ENCODE measurements at regions not wholly inside any gene's neighbourhood (a gene's known extent, or its start where the extent isn't known, plus 50 kb on each side); places are given as distances from the start of the nearest gene placed in this dataset.

DNA sequence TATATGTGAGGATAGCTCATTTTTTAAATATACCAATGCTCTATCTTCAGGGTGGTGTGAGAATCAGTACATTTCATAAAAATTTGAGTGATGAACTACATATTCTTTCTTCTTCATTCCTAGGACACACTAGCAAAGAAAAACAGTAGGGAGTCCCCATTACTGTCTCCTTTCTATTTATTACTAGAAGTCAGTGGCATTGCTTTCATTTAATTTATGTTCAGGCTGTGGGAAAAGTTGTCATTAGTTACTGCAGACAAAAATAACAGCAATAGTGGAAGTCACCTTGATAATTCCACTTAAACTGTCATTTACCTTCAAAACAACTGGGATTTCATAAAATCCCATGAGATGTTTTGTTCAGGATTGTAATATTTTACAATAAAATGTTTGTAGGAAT is 446.4 kb downstream of the GBE1 start:
- no peaks in the 10 kb centered on the region for H3K9me2 ChIP-seq (ENCODE audit: insufficient read depth)
- no peak overlapping the region for H3K27ac ChIP-seq

DNA sequence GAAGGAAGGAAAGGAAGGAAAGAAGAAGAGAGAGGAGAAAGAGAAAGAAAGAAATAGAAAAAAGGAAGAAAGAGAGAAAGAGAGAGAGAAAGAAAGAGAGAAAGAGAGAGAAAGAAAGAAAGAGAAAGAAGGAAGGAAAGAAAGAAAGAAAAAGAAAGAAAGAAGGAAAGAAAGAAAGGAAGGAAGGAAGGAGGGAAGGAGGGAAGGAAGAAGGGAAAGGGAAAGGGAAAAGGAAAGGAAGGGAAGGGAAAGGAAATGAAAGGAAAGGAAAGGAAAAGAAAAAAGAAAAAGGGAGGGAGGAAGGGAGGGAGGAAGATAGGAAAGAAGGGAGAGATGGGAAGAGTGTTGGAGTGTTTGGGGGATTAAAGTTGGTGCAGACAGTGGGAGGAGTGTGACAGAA is 450.1 kb downstream of the GBE1 start:
- Histone ChIP-seq H2AFZ (no peak overlapping the region), H3K9me3 (ENCODE audit: low read depth) (no peaks in the 10 kb centered on the region), H3F3A (ENCODE audit: insufficient read depth) (peaks cover 10% of the 10 kb centered on the region), H3K4me3 (no peak overlapping the region), H3K36me3 (ENCODE audit: low read depth) (no peaks in the 10 kb centered on the region), H3K79me2 (ENCODE audit: insufficient read depth) (no peaks in the 10 kb centered on the region), H4K20me1 (ENCODE audit: insufficient read depth) (no peaks in the 10 kb centered on the region), H3K9ac (no peak overlapping the region), H3K27me3 (replicated peaks; ENCODE audit: insufficient read depth) (no peaks in the 10 kb centered on the region), H3K4me2 (ENCODE audit: unreplicated experiment) (no peak overlapping the region), H3K9me2 (ENCODE audit: insufficient read depth) (no peaks in the 10 kb centered on the region), H3K27ac (no peak overlapping the region), H3K4me1 (ENCODE audit: insufficient read depth) (peaks cover 18% of the 10 kb centered on the region)
- in situ Hi-C loops (cut with MboI), result no loop called here
- no peak for TF ChIP-seq EZH2phosphoT487 (IDR thresholded peaks at IDR 0.05; ENCODE audit: insufficient read depth, low read depth)
- TF ChIP-seq EZH2 (IDR thresholded peaks at IDR 0.05; ENCODE audit: insufficient read depth, poor library complexity, severe bottlenecking), result no peak
- no peak for DNase-seq

More for the DNA sequence above, 446.4 kb downstream of the GBE1 start:
- DNase-seq, result no peak
- Histone ChIP-seq H3K9me3 (ENCODE audit: low read depth) (no peaks in the 10 kb centered on the region), H3K4me1 (ENCODE audit: insufficient read depth) (no peaks in the 10 kb centered on the region), H4K20me1 (ENCODE audit: insufficient read depth) (no peaks in the 10 kb centered on the region), H3F3A (ENCODE audit: insufficient read depth) (no peaks in the 10 kb centered on the region), H3K27me3 (replicated peaks; ENCODE audit: insufficient read depth) (no peaks in the 10 kb centered on the region), H2AFZ (no peak overlapping the region), H3K79me2 (ENCODE audit: insufficient read depth) (no peaks in the 10 kb centered on the region), H3K9ac (no peak overlapping the region), H3K4me2 (ENCODE audit: unreplicated experiment) (no peak overlapping the region), H3K36me3 (ENCODE audit: low read depth) (no peaks in the 10 kb centered on the region), H3K4me3 (no peak overlapping the region)
- no peak for TF ChIP-seq EZH2phosphoT487 (IDR thresholded peaks at IDR 0.05; ENCODE audit: insufficient read depth, low read depth)
- no peak for TF ChIP-seq EZH2 (IDR thresholded peaks at IDR 0.05; ENCODE audit: insufficient read depth, poor library complexity, severe bottlenecking)
- in situ Hi-C loops (cut with MboI), result no loop called here

DNA sequence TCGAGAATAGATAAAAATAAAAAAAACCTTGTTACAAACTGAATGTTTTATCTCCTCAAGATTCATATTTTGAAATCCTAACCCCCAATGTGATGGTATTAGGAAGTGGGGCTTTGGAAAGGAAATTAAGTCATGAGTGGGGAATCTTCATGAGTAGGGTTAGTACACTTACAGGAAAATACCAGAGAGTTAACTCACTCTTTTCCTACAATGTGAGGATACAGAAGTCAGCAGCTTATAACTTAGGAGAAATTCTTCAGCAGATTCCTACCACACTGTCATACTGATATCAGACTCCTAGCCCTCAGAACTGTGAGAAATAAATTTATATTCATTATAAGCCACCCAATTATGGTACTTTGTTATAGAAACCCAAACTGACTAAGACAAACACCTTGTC is 453.1 kb downstream of the GBE1 start:
- peak; percentile 50 for DNase-seq

DNA sequence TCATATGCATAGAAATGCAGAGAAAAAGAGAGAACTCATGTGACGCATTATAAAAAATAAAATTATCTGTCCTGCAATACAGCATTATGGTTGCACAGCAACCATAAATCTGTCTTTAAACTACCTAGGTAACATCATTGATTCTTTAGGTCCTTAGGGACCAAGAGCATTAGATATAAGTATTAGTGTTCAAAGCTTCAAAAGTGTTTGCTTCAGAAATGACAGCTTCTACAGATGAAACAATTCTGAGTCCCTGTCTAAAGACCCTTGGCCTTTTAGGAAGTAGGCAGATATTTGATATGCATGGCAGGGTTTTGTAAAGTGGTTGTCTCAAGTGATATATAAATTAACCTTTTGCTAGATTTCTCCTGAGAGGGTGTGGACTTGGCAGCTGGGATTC is 454.2 kb downstream of the GBE1 start:
- TF ChIP-seq EZH2 (IDR thresholded peaks at IDR 0.05; ENCODE audit: insufficient read depth, poor library complexity, severe bottlenecking) (no peak), EZH2phosphoT487 (IDR thresholded peaks at IDR 0.05; ENCODE audit: insufficient read depth, low read depth) (no peak)
- H3K79me2 ChIP-seq (ENCODE audit: insufficient read depth), result no peaks in the 10 kb centered on the region
- peaks cover 10% of the 10 kb centered on the region for H3F3A ChIP-seq (ENCODE audit: insufficient read depth)
- H3K9ac ChIP-seq, result no peak overlapping the region
- H3K36me3 ChIP-seq (ENCODE audit: low read depth), result no peaks in the 10 kb centered on the region
- H3K9me2 ChIP-seq (ENCODE audit: insufficient read depth), result no peaks in the 10 kb centered on the region
- no peak for DNase-seq
- no peak overlapping the region; the same call in 1 of the 2 replicates for H2AFZ ChIP-seq
- no peak overlapping the region for H3K27ac ChIP-seq
- in situ Hi-C loops (cut with MboI), result no loop called here
- no peaks in the 10 kb centered on the region for H4K20me1 ChIP-seq (ENCODE audit: insufficient read depth)
- H3K4me1 ChIP-seq (ENCODE audit: insufficient read depth), result peaks cover 18% of the 10 kb centered on the region
- WGBS, 2 experiments (ENCODE audit: low coverage in 1 of 2, low lambda C conversion rate in 2 of 2, missing lambda C conversion rate in 2 of 2), result 97 to 100% methylated on average over 1 of the region's 1 CpG
- no peak overlapping the region for H3K4me3 ChIP-seq
- no peaks in the 10 kb centered on the region for H3K9me3 ChIP-seq (ENCODE audit: low read depth)
- H3K4me2 ChIP-seq (ENCODE audit: unreplicated experiment), result no peak overlapping the region
- H3K27me3 ChIP-seq (replicated peaks; ENCODE audit: insufficient read depth), result no peaks in the 10 kb centered on the region

More for the DNA sequence above, 453.1 kb downstream of the GBE1 start:
- 38 to 45% methylated on average over 1 of the region's 1 CpG for WGBS, 2 experiments (ENCODE audit: low coverage in 1 of 2, low lambda C conversion rate in 2 of 2, missing lambda C conversion rate in 2 of 2)
- Histone ChIP-seq H3K9me2 (ENCODE audit: insufficient read depth) (no peaks in the 10 kb centered on the region), H3K79me2 (ENCODE audit: insufficient read depth) (no peaks in the 10 kb centered on the region), H3K36me3 (ENCODE audit: low read depth) (no peaks in the 10 kb centered on the region), H3K4me3 (no peak overlapping the region), H4K20me1 (ENCODE audit: insufficient read depth) (no peaks in the 10 kb centered on the region), H3K27ac (peak overlapping the region; percentile 11; the same call in 1 of the 2 replicates), H3K9me3 (ENCODE audit: low read depth) (no peaks in the 10 kb centered on the region), H3K4me1 (ENCODE audit: insufficient read depth) (peaks cover 18% of the 10 kb centered on the region), H3K9ac (no peak overlapping the region), H3F3A (ENCODE audit: insufficient read depth) (peaks cover 10% of the 10 kb centered on the region), H2AFZ (peak overlapping the region; percentile 42), H3K4me2 (ENCODE audit: unreplicated experiment) (peak overlapping the region; percentile 17), H3K27me3 (replicated peaks; ENCODE audit: insufficient read depth) (no peaks in the 10 kb centered on the region)
- TF ChIP-seq EZH2phosphoT487 (IDR thresholded peaks at IDR 0.05; ENCODE audit: insufficient read depth, low read depth) (no peak), EZH2 (IDR thresholded peaks at IDR 0.05; ENCODE audit: insufficient read depth, poor library complexity, severe bottlenecking) (no peak)
- in situ Hi-C loops (cut with MboI), result no loop called here

DNA sequence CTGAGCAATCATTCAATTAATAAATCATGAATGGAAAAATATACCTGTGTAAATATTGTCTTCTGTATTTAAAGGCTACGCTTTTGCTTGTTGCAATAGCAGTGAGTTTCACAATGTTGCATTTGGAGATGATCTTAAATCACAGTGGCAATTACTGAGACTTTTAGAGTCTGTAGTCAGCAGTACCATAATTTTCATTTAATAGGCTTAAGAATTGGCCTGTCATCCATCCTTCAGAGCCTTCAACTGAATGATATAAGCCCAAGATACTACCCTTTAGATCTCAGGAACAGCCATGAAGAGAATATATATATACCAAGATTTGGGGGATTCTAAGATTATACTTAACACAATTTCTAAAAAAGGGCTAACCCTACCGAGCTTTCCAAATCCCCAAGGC is 458.1 kb downstream of the GBE1 start:
- H3K4me1 ChIP-seq (ENCODE audit: insufficient read depth), result peaks cover 8% of the 10 kb centered on the region
- no peaks in the 10 kb centered on the region for H3K9me2 ChIP-seq (ENCODE audit: insufficient read depth)
- no peaks in the 10 kb centered on the region for H3K9me3 ChIP-seq (ENCODE audit: low read depth)
- TF ChIP-seq EZH2 (IDR thresholded peaks at IDR 0.05; ENCODE audit: insufficient read depth, poor library complexity, severe bottlenecking) (no peak), EZH2phosphoT487 (IDR thresholded peaks at IDR 0.05; ENCODE audit: insufficient read depth, low read depth) (no peak)
- no peaks in the 10 kb centered on the region for H3F3A ChIP-seq (ENCODE audit: insufficient read depth)
- H3K4me3 ChIP-seq, result no peak overlapping the region
- DNase-seq, result no peak
- H2AFZ ChIP-seq, result peak overlapping the region; percentile 54; the same call in 1 of the 2 replicates
- in situ Hi-C loops (cut with MboI), result no loop called here
- no peaks in the 10 kb centered on the region for H4K20me1 ChIP-seq (ENCODE audit: insufficient read depth)
- H3K9ac ChIP-seq, result no peak overlapping the region
- no peaks in the 10 kb centered on the region for H3K36me3 ChIP-seq (ENCODE audit: low read depth)
- H3K27me3 ChIP-seq (replicated peaks; ENCODE audit: insufficient read depth), result no peaks in the 10 kb centered on the region
- H3K4me2 ChIP-seq (ENCODE audit: unreplicated experiment), result no peak overlapping the region
- WGBS, 2 experiments (ENCODE audit: low coverage in 1 of 2, low lambda C conversion rate in 2 of 2, missing lambda C conversion rate in 2 of 2), result 53 to 59% methylated on average over 2 of the region's 2 CpGs
- no peaks in the 10 kb centered on the region for H3K79me2 ChIP-seq (ENCODE audit: insufficient read depth)
- H3K27ac ChIP-seq, result no peak overlapping the region
